Cardiac fibroblast (primary cell): ENCODE measurements at regions not wholly inside any gene's neighbourhood (a gene's known extent, or its start where the extent isn't known, plus 50 kb on each side); places are given as distances from the start of the nearest gene placed in this dataset.
A peak's percentile ranks its signal among the peaks of the same experiment; 100 is the strongest.

Source experiments
- DNase-seq, 2 donors: peaks; one replicate each; pipeline versions ENCODE4 v3.0.0 to v3.0.0-alpha.2; 2010; ENCODE audit warnings: low read depth in 2 of 2
- H3K4me3 ChIP-seq, 2 donors: replicated peaks in 1 of 2; 1 replicate in 1 of 2; 2 replicates in 1 of 2; pipeline ENCODE4 v1.5.1; 2011; ENCODE audit warnings: low read depth in 2 of 2, low read length in 2 of 2, mild to moderate bottlenecking in 2 of 2, moderate library complexity in 1 of 2
- TF ChIP-seq, protein P1 (sequence below): IDR thresholded peaks from one replicate; pipeline ENCODE4 v1.5.1; 2011; ENCODE audit warnings: low read depth, mild to moderate bottlenecking, low read length, inconsistent platforms

DNA sequence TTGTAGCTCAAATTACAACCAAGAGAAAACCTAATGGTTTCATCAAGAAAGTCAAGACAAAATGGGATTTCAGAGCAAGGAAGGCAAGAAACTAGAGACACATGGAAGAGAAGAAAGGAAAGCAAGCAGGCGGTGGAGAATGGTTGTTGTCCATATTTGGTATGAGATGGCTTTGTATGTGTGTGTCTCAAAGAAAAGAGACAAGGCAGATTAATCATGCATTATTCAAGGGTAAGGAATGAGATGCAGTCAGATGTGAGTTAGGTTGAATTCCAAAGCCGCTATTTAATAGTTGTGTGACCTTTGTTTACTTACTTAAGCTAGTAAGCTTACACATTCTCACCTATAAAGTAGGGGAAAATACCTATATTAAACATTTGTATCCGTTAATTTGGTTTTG lies 1029.6 kb downstream of the CDH11 start:
- peak; percentile 28 to 92 for DNase-seq
- H3K4me3 ChIP-seq = no peak overlapping the region
- TF ChIP-seq, protein P1, sequence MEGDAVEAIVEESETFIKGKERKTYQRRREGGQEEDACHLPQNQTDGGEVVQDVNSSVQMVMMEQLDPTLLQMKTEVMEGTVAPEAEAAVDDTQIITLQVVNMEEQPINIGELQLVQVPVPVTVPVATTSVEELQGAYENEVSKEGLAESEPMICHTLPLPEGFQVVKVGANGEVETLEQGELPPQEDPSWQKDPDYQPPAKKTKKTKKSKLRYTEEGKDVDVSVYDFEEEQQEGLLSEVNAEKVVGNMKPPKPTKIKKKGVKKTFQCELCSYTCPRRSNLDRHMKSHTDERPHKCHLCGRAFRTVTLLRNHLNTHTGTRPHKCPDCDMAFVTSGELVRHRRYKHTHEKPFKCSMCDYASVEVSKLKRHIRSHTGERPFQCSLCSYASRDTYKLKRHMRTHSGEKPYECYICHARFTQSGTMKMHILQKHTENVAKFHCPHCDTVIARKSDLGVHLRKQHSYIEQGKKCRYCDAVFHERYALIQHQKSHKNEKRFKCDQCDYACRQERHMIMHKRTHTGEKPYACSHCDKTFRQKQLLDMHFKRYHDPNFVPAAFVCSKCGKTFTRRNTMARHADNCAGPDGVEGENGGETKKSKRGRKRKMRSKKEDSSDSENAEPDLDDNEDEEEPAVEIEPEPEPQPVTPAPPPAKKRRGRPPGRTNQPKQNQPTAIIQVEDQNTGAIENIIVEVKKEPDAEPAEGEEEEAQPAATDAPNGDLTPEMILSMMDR = no peak

DNA sequence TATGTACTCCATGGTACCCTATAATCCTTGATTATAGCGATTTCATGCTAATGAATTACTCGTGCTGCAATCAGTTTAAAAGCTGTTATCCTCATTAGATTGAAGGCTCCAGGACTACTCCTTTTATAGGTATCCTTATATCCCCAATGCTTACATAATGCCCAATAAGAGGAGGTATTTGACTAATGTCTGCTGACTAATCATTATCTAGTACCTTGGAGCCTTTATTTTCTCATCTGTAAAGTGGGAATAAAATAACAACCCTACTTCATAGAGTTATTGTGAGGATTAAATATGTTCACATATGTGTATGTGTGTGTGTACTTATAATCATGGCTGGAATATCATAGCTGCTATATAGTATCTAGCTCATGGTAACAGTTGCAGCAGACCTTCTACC lies 1031.5 kb downstream of the CDH11 start:
- H3K4me3 ChIP-seq = no peak overlapping the region
- TF ChIP-seq, protein P1 = no peak
- DNase-seq = no peak

DNA sequence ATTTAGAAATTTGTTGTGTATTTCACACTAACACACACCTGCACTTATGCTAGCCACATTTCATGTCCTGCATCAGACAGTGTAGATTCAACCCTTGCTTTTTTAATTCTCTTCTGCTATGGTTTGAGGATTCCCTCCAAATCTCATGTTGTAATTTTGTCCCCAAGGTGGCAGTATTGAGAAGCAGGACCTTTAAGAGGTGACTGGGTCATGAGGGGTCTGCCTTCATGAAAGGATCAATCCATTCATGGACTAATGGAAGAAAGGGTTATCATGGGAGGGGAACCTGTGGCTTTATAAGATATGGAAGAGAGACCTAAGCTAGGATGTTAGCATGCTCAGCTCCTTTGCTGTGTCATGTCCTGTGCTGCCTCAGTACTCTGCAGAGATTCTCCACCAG lies 1032.2 kb downstream of the CDH11 start:
- TF ChIP-seq, protein P1 = peak; percentile 61
- H3K4me3 ChIP-seq = no peak overlapping the region
- DNase-seq = peak; percentile 30 to 60

DNA sequence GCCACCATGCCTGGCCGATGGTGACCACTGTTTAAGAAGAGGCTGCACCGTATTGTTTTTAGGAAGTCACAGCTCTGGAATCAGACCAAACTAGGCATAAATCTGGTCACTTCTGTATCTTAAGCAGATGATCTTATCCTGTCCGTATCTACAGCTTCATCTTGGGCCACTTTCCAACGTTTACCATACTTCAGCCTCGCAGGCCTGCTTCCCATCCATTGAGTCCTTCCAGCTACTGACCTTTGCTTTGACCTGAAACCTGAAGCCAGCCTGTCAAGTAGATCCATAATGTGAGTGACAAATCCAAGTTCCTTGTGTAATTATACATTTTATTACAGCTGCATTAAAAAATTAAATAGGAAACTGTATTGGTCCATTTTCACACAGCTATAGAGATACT lies 1033.0 kb downstream of the CDH11 start:
- H3K4me3 ChIP-seq = no peak overlapping the region
- TF ChIP-seq, protein P1 = no peak
- no peak for DNase-seq

DNA sequence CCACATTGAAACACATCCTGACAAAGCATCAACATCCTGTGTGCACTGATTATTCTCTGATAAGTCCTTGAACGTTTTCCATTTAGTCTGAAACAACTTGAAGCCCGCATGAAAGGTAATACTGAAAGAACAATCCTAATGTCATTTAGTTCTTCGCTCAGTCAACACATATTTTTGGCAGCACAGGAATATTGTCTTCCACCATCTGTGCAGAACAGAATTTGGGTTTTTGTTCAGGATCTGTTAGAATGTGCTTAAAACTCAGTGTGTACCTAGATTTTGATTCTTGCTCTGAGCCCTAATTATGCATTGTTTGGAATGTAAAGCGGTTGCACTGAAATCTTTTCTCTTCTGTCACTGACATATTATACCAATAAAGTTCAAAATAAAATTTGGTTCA lies 1036.6 kb downstream of the CDH11 start:
- TF ChIP-seq, protein P1 = no peak
- no peak for DNase-seq

DNA sequence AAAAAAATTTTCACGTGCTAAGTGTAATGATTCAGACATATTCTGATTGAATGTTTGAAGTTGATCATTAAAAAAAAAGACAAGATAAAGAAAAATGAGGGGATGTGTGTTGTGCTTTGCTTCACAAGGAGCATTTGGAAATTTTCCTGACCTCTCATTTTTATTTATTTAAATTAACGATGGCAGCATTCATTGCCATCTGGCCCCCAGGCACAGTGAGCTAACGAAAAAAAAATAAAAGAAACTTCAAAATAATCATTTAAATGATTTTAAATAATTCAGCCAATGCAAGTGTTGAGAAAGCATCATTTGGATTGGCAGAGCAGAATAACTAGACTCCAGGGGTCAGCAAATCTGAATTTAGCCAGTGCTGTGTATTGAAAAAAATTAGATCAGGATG lies 1037.2 kb downstream of the CDH11 start:
- TF ChIP-seq, protein P1 = no peak
- no peak for DNase-seq
- H3K4me3 ChIP-seq = no peak overlapping the region

More for the DNA sequence above, 1036.6 kb downstream of the CDH11 start:
- no peak overlapping the region for H3K4me3 ChIP-seq

DNA sequence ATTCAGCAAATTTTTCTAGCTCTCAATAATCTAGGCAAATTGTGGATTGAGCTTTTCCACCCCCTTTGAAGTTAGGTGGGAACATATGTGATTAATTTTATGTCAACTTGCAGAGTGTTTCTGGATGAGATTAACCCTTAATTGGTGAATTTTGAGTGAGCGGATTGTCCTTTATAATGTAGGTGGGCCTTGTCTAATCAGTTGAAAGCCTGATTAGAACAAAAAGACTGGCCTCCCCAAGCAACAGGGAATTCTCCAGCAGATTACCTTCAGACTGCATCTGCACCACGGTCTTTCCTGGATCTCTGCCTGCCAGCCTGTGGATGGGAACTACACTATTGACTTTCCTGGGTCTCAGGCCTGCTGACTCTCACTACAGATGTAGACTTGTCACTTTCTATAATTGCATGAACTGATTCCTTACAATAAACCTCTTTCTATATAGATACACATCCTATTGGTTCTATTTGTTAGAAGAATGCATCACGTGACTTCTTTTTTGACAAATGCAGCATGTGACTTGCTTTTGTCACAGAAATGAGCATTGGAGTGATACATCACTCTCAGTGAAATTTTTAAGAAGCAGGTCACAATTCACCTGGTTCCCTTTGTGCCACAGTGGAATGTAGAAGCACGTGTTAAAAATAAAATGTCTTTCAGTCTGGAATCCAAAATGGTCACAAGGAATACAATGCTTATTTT lies 1038.3 kb downstream of the CDH11 start:
- TF ChIP-seq, protein P1 = no peak
- no peak for DNase-seq
- no peak overlapping the region for H3K4me3 ChIP-seq
